Liver (tissue), 8 donors: ENCODE measurements at regions not wholly inside any gene's neighbourhood (a gene's known extent, or its start where the extent isn't known, plus 50 kb on each side); places are given as distances from the start of the nearest gene placed in this dataset.

Experiments used
- DNase-seq: peaks from one replicate; pipeline ENCODE4 v3.0.0-alpha.2; 2017; ENCODE audit warnings: low spot score
- H3K27ac ChIP-seq, 2 donors: one replicate each; pipeline ENCODE4 v1.7.0; 2013; ENCODE audit warnings: inconsistent platforms in 2 of 2, low read length in 2 of 2, control low read depth in 1 of 2, low read depth in 1 of 2, mild to moderate bottlenecking in 1 of 2
- H3K27me3 ChIP-seq, 4 donors: one replicate each; pipeline versions ENCODE4 v1.6.1 to v1.7.0; 2013; ENCODE audit warnings: low read length in 3 of 4, inconsistent platforms in 1 of 4, mild to moderate bottlenecking in 1 of 4, moderate library complexity in 1 of 4; ENCODE audit not compliant: control insufficient read depth in 4 of 4, insufficient read depth in 4 of 4
- H3K36me3 ChIP-seq, 4 donors: one replicate each; pipeline versions ENCODE4 v1.6.1 to v1.7.0; 2013; ENCODE audit warnings: low read length in 3 of 4, mild to moderate bottlenecking in 3 of 4, low read depth in 1 of 4, moderate library complexity in 1 of 4; ENCODE audit not compliant: control insufficient read depth in 4 of 4, insufficient read depth in 3 of 4
- H3K4me1 ChIP-seq, 4 donors: one replicate each; pipeline versions ENCODE4 v1.6.1 to v1.7.0; 2013; ENCODE audit warnings: low read length in 3 of 4, mild to moderate bottlenecking in 3 of 4, moderate library complexity in 1 of 4; ENCODE audit not compliant: control insufficient read depth in 4 of 4, insufficient read depth in 4 of 4
- H3K4me3 ChIP-seq, 3 donors: one replicate each; pipeline versions ENCODE4 v1.6.1 to v1.7.0; 2013; ENCODE audit warnings: low read length in 3 of 3, control low read depth in 1 of 3, low read depth in 1 of 3, mild to moderate bottlenecking in 1 of 3
- H3K9ac ChIP-seq, 2 donors: one replicate each; pipeline ENCODE4 v1.7.0; 2013; ENCODE audit warnings: low read length in 2 of 2, mild to moderate bottlenecking in 2 of 2, moderate library complexity in 2 of 2, control low read depth in 1 of 2, low read depth in 1 of 2
- H3K9me3 ChIP-seq, 4 donors: one replicate each; pipeline versions ENCODE4 v1.6.1 to v1.7.0; 2013; ENCODE audit warnings: low read length in 3 of 4; ENCODE audit not compliant: control insufficient read depth in 4 of 4
- ATF3 ChIP-seq: IDR thresholded peaks from 2 replicates; pipeline ENCODE4 v1.6.1; 2016; ENCODE audit warnings: antibody characterized with exemption
- CTCF ChIP-seq: fragments of 150-350 bp; IDR thresholded peaks from 2 replicates; pipeline ENCODE4 v1.5.1; 2017; ENCODE audit warnings: improper control_type of control experiment, low read depth, low read length; ENCODE audit not compliant: missing input control
- EGR1 ChIP-seq, 2 donors: IDR thresholded peaks; 2 replicates each; pipeline ENCODE4 v1.6.1; 2016 to 2018; ENCODE audit warnings: antibody characterized with exemption in 2 of 2, low read depth in 2 of 2
- FOXA1 ChIP-seq: IDR thresholded peaks from 2 replicates; pipeline ENCODE4 v1.6.1; 2016; ENCODE audit warnings: antibody characterized with exemption
- FOXA2 ChIP-seq: IDR thresholded peaks from 2 replicates; pipeline ENCODE4 v1.6.1; 2016; ENCODE audit warnings: antibody characterized with exemption
- GABPA ChIP-seq, 2 donors: IDR thresholded peaks in 1 of 2; conservative IDR thresholded peaks in 1 of 2; 2 replicates each; pipeline ENCODE4 v1.6.1; 2016; ENCODE audit warnings: antibody characterized with exemption in 2 of 2, mild to moderate bottlenecking in 1 of 2, moderate library complexity in 1 of 2
- HNF4G ChIP-seq: IDR thresholded peaks from 2 replicates; pipeline ENCODE4 v1.6.1; 2016; ENCODE audit warnings: antibody characterized with exemption
- JUND ChIP-seq, 2 donors: IDR thresholded peaks; 2 replicates each; pipeline ENCODE4 v1.6.1; 2016; ENCODE audit warnings: antibody characterized with exemption in 2 of 2
- MAX ChIP-seq: IDR thresholded peaks from 2 replicates; pipeline ENCODE4 v1.6.1; 2016; ENCODE audit warnings: antibody characterized with exemption
- NR2F2 ChIP-seq: IDR thresholded peaks from 2 replicates; pipeline ENCODE4 v1.6.1; 2016; ENCODE audit warnings: antibody characterized with exemption
- RXRA ChIP-seq, 2 donors: IDR thresholded peaks; 2 replicates each; pipeline ENCODE4 v1.6.1; 2017 to 2018; ENCODE audit warnings: antibody characterized with exemption in 2 of 2, mild to moderate bottlenecking in 1 of 2
- SP1 ChIP-seq: IDR thresholded peaks from 2 replicates; pipeline ENCODE4 v1.6.1; 2018; ENCODE audit warnings: antibody characterized with exemption, mild to moderate bottlenecking
- TAF1 ChIP-seq: conservative IDR thresholded peaks from 2 replicates; pipeline ENCODE4 v1.6.1; 2016; ENCODE audit warnings: antibody characterized with exemption, mild to moderate bottlenecking
- YY1 ChIP-seq: IDR thresholded peaks from 2 replicates; pipeline ENCODE4 v1.6.1; 2016; ENCODE audit warnings: antibody characterized with exemption, mild to moderate bottlenecking
- WGBS: extraction: QIAGEN DNeasy Blood & Tissue Kit; methylation state at CpG from one replicate; pipeline ENCODE4 v1.1.7; 2013; 5-methylcytosine and 5-hydroxymethylcytosine counted together
- TF ChIP-seq, protein P1 (sequence below): IDR thresholded peaks from 2 replicates; pipeline ENCODE4 v1.6.1; 2016; ENCODE audit warnings: antibody characterized with exemption
- TF ChIP-seq, protein P2 (sequence below): IDR thresholded peaks from 2 replicates; pipeline ENCODE4 v1.6.1; 2016; ENCODE audit warnings: antibody characterized with exemption, mild to moderate bottlenecking
- donor health status: healthy.
- donor health status: healthy.
- donor health status: healthy.
- donor health status: healthy.
- donor health status: healthy.

- WGBS: 86% methylated on average over 4 of the region's 4 CpGs
- Histone ChIP-seq H3K9ac (no peak overlapping the region), H3K36me3 (no peaks in the 10 kb centered on the region), H3K4me1 (no peaks in the 10 kb centered on the region), H3K4me3 (no peak overlapping the region), H3K27ac (no peak overlapping the region), H3K9me3 (no peaks in the 10 kb centered on the region), H3K27me3 (no peaks in the 10 kb centered on the region)
- no peak for DNase-seq
- no peak for TF ChIP-seq YY1
- TF ChIP-seq MAX: no peak
- TF ChIP-seq JUND (IDR thresholded peaks at IDR 0.05): no peak
- TF ChIP-seq EGR1 (IDR thresholded peaks at IDR 0.05; ENCODE audit: low read depth in 2 of 2): no peak
These were observed 203.5 kb downstream of the HIBADH start for GRCh38 chr7:27459021-27459730.

DNA sequence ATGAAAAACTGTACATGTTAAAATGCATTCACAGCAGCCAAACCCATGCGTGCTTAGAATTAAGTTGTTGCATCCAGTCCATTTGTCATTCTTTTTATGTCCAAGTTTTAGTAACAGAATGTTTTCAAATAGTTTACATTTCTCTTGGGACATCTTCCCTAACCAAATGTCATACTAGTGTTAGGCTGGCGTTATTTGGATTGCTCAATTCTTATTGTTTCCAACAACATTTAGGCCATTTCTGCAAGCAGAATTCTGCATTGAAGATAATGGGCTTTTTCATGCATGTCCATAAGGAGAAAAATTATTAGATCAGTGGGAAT, 203.0 kb downstream of the HIBADH start:
- no peak for TF ChIP-seq TAF1
- no peak for TF ChIP-seq MAX
- no peak for TF ChIP-seq GABPA (IDR thresholded peaks at IDR 0.05 in 1 of 2, conservative IDR thresholded peaks at IDR 0.05 in 1 of 2)
- no peak for TF ChIP-seq EGR1 (IDR thresholded peaks at IDR 0.05; ENCODE audit: low read depth in 2 of 2)
- TF ChIP-seq CTCF: no peak
- TF ChIP-seq FOXA1: no peak
- TF ChIP-seq, protein P1, sequence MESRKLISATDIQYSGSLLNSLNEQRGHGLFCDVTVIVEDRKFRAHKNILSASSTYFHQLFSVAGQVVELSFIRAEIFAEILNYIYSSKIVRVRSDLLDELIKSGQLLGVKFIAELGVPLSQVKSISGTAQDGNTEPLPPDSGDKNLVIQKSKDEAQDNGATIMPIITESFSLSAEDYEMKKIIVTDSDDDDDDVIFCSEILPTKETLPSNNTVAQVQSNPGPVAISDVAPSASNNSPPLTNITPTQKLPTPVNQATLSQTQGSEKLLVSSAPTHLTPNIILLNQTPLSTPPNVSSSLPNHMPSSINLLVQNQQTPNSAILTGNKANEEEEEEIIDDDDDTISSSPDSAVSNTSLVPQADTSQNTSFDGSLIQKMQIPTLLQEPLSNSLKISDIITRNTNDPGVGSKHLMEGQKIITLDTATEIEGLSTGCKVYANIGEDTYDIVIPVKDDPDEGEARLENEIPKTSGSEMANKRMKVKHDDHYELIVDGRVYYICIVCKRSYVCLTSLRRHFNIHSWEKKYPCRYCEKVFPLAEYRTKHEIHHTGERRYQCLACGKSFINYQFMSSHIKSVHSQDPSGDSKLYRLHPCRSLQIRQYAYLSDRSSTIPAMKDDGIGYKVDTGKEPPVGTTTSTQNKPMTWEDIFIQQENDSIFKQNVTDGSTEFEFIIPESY: no peak
- TF ChIP-seq RXRA (IDR thresholded peaks at IDR 0.05): no peak
- no peak for TF ChIP-seq NR2F2
- no peak for TF ChIP-seq SP1
- TF ChIP-seq FOXA2: no peak
- TF ChIP-seq JUND (IDR thresholded peaks at IDR 0.05): no peak
- TF ChIP-seq ATF3: no peak
- no peak for TF ChIP-seq YY1
- no peak for TF ChIP-seq HNF4G
- TF ChIP-seq, protein P2, sequence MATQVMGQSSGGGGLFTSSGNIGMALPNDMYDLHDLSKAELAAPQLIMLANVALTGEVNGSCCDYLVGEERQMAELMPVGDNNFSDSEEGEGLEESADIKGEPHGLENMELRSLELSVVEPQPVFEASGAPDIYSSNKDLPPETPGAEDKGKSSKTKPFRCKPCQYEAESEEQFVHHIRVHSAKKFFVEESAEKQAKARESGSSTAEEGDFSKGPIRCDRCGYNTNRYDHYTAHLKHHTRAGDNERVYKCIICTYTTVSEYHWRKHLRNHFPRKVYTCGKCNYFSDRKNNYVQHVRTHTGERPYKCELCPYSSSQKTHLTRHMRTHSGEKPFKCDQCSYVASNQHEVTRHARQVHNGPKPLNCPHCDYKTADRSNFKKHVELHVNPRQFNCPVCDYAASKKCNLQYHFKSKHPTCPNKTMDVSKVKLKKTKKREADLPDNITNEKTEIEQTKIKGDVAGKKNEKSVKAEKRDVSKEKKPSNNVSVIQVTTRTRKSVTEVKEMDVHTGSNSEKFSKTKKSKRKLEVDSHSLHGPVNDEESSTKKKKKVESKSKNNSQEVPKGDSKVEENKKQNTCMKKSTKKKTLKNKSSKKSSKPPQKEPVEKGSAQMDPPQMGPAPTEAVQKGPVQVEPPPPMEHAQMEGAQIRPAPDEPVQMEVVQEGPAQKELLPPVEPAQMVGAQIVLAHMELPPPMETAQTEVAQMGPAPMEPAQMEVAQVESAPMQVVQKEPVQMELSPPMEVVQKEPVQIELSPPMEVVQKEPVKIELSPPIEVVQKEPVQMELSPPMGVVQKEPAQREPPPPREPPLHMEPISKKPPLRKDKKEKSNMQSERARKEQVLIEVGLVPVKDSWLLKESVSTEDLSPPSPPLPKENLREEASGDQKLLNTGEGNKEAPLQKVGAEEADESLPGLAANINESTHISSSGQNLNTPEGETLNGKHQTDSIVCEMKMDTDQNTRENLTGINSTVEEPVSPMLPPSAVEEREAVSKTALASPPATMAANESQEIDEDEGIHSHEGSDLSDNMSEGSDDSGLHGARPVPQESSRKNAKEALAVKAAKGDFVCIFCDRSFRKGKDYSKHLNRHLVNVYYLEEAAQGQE: no peak
- Histone ChIP-seq H3K4me1 (no peaks in the 10 kb centered on the region), H3K4me3 (no peak overlapping the region), H3K9me3 (no peaks in the 10 kb centered on the region), H3K36me3 (no peaks in the 10 kb centered on the region), H3K9ac (no peak overlapping the region), H3K27me3 (no peaks in the 10 kb centered on the region), H3K27ac (no peak overlapping the region)
- WGBS: 72% methylated on average over 2 of the region's 2 CpGs
- DNase-seq: no peak
